B cell (primary cell): ENCODE measurements at regions not wholly inside any gene's neighbourhood (a gene's known extent, or its start where the extent isn't known, plus 50 kb on each side); places are given as distances from the start of the nearest gene placed in this dataset.

Experiments
- EZH2 ChIP-seq: IDR thresholded peaks from 2 replicates; pipeline ENCODE4 v1.6.1; 2012; ENCODE audit warnings: borderline replicate concordance, low read depth, mild to moderate bottlenecking, moderate library complexity, low read length; ENCODE audit not compliant: insufficient read depth, poor library complexity, severe bottlenecking
- TF ChIP-seq, protein P1 (sequence below): fragments of 200-600 bp; IDR thresholded peaks from one replicate; pipeline ENCODE4 v1.8.0; 2022; ENCODE audit warnings: antibody characterized with exemption, mild to moderate bottlenecking

DNA sequence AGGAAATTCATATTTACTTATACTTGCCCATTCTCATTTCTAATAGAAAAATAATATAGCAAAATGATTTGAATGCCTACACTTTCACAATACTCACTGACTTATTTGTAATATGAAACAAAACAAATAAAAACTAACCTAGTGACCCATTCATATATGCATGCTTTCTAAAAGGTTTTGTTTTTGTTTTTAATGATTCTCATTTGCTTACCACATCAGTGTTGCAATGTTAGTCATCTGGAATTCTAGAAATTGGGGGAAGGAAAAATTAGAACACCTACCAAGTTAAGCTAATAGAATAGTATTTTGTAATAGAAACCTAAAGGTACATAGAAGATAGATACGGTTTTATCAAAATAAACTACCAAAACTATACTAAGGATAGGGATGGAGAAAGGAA lies 214.1 kb upstream of the CNTN6 start:
- TF ChIP-seq, protein P1, sequence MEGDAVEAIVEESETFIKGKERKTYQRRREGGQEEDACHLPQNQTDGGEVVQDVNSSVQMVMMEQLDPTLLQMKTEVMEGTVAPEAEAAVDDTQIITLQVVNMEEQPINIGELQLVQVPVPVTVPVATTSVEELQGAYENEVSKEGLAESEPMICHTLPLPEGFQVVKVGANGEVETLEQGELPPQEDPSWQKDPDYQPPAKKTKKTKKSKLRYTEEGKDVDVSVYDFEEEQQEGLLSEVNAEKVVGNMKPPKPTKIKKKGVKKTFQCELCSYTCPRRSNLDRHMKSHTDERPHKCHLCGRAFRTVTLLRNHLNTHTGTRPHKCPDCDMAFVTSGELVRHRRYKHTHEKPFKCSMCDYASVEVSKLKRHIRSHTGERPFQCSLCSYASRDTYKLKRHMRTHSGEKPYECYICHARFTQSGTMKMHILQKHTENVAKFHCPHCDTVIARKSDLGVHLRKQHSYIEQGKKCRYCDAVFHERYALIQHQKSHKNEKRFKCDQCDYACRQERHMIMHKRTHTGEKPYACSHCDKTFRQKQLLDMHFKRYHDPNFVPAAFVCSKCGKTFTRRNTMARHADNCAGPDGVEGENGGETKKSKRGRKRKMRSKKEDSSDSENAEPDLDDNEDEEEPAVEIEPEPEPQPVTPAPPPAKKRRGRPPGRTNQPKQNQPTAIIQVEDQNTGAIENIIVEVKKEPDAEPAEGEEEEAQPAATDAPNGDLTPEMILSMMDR, result no peak
- TF ChIP-seq EZH2, result no peak
